GM10266 (cell line): ENCODE measurements at regions not wholly inside any gene's neighbourhood (a gene's known extent, or its start where the extent isn't known, plus 50 kb on each side); places are given as distances from the start of the nearest gene placed in this dataset.

Source experiments
- DNase-seq: peaks from one replicate; pipeline ENCODE4 v3.0.0; 2012; ENCODE audit errors: extremely low spot score
- CTCF ChIP-seq: IDR thresholded peaks from 2 replicates; pipeline ENCODE4 v1.5.1; 2012; ENCODE audit warnings: mild to moderate bottlenecking, low read depth; ENCODE audit not compliant: control insufficient read depth, insufficient read depth; ENCODE audit errors: missing control alignments

GRCh38 chr3:31416980-31417379 is 115.7 kb upstream of the STT3B start:
- DNase-seq, result no peak
- TF ChIP-seq CTCF, result no peak

- DNase-seq, result no peak
- no peak for TF ChIP-seq CTCF
Measured at GRCh38 chr3:31417486-31417885, 115.2 kb upstream of the STT3B start.

- TF ChIP-seq CTCF, result no peak
- DNase-seq, result no peak
Measured at GRCh38 chr3:31420311-31420710, 112.4 kb upstream of the STT3B start.

- peak; percentile 14 for DNase-seq
- no peak for TF ChIP-seq CTCF
Measured at GRCh38 chr3:31421314-31422048, 111.2 kb upstream of the STT3B start.

GRCh38 chr3:31422237-31422636 is 110.5 kb upstream of the STT3B start:
- no peak for DNase-seq
- TF ChIP-seq CTCF, result no peak

GRCh38 chr3:31423482-31423881 is 109.2 kb upstream of the STT3B start:
- no peak for TF ChIP-seq CTCF
- no peak for DNase-seq

GRCh38 chr3:31425401-31425800 is 107.3 kb upstream of the STT3B start:
- no peak for DNase-seq
- no peak for TF ChIP-seq CTCF
